Stimulated activated naive B cell treated with anti-CD40 and anti-IgM and Interleukin-4, amounts not matched to agents 10 μg/mL and 1 μg/mL and 100 μg/mL, for 72 hours (primary cell): ENCODE measurements at regions not wholly inside any gene's neighbourhood (a gene's known extent, or its start where the extent isn't known, plus 50 kb on each side); places are given as distances from the start of the nearest gene placed in this dataset.
"Not testable (repeated sequence)": the region's sequence is repeated elsewhere in the genome, so short reads cannot be mapped to it uniquely, and the experiment has no call there.

Experiments used
- ATAC-seq, 2 donors: fragments of 150-1000 bp; cut with Tn5 transposase; replicated peaks; 2 replicates each; pipeline ENCODE4 v1.10.0; 2021; ENCODE audit warnings: moderate library complexity in 1 of 2
- DNase-seq: peaks from one replicate; pipeline ENCODE4 v3.0.0; 2021
- H3K27ac Mint-ChIP-seq: one replicate; pipeline ENCODE4 v1.8.0; 2022; ENCODE audit warnings: mild to moderate bottlenecking, mixed read lengths
- H3K27me3 Mint-ChIP-seq, 2 donors: one replicate each; pipeline ENCODE4 v1.8.0; 2022; ENCODE audit warnings: mixed read lengths in 2 of 2
- H3K36me3 Mint-ChIP-seq, 2 donors: one replicate each; pipeline ENCODE4 v1.8.0; 2022; ENCODE audit warnings: mixed read lengths in 2 of 2, mild to moderate bottlenecking in 1 of 2
- H3K4me1 Mint-ChIP-seq, 2 donors: one replicate each; pipeline ENCODE4 v1.8.0; 2022; ENCODE audit warnings: mixed read lengths in 2 of 2, mild to moderate bottlenecking in 1 of 2
- H3K4me3 Mint-ChIP-seq, 2 donors: one replicate each; pipeline ENCODE4 v1.8.0; 2022; ENCODE audit warnings: mild to moderate bottlenecking in 2 of 2, mixed read lengths in 2 of 2, moderate library complexity in 1 of 2
- H3K9me3 Mint-ChIP-seq, 2 donors: one replicate each; pipeline ENCODE4 v1.8.0; 2022; ENCODE audit warnings: mixed read lengths in 2 of 2, mild to moderate bottlenecking in 1 of 2

- no peak overlapping the region for H3K4me3 Mint-ChIP-seq
- H3K4me1 Mint-ChIP-seq: no peaks in the 10 kb centered on the region
- no peak overlapping the region for H3K27ac Mint-ChIP-seq
- DNase-seq: no peak
- ATAC-seq: no peak
- H3K9me3 Mint-ChIP-seq: peaks cover 0 to 2% of the 10 kb centered on the region in 2 donors
- H3K36me3 Mint-ChIP-seq: no peaks in the 10 kb centered on the region
- no peaks in the 10 kb centered on the region for H3K27me3 Mint-ChIP-seq
Observed at GRCh38 chr6:66578362-66578761, 871.3 kb upstream of the EYS start.

DNA sequence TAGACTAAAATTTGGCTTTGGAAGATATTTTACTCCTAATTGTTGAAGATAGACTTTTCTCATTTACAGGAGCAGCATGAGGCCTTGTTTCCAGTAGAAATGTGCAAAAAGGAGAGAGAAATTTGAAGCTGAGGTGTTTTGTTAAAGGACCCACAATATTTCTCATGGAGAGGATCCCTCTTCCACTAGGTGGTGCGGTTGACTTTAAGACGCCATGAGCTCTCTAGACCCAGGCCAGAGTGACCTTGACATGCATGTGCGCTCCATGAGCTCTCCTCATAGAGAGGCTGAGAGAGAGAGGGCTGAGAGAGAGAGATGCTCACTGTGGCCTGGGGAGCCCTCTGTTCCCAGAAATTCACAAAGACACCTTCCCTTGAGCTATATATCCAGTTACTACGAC is 861.2 kb upstream of the EYS start:
- DNase-seq (no peak), ATAC-seq (no peak)
- Mint-ChIP-seq H3K4me3 (no peak overlapping the region), H3K36me3 (no peaks in the 10 kb centered on the region), H3K27me3 (no peaks in the 10 kb centered on the region), H3K27ac (no peak overlapping the region), H3K9me3 (peaks cover 4 to 7% of the 10 kb centered on the region in 2 donors), H3K4me1 (no peaks in the 10 kb centered on the region)

DNA sequence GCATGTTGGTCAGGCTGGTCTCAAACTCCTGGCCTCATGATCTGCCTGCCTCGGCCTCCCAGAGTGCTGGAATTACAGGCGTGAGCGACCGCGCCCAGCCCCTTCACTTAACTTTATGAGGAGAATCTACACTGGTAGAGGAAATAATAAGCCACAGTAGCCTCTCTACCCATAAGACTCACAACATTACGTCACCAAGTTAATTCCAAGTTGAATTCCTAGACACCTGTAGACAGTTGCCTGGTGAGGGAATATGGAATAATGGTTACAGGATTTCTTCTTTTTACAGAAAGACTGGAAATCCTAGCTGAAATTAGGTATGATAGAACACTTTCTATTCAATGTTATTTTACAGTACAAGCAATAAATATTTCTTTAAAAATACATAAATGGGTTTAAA is 854.5 kb upstream of the EYS start:
- Mint-ChIP-seq H3K27ac (no peak overlapping the region), H3K4me3 (no peak overlapping the region), H3K36me3 (no peaks in the 10 kb centered on the region), H3K9me3 (peaks cover 5 to 8% of the 10 kb centered on the region in 2 donors), H3K4me1 (no peaks in the 10 kb centered on the region), H3K27me3 (no peaks in the 10 kb centered on the region)
- DNase-seq (no peak), ATAC-seq (no peak)

GRCh38 chr6:66558189-66558588 is 851.2 kb upstream of the EYS start:
- no peaks in the 10 kb centered on the region for H3K27me3 Mint-ChIP-seq
- no peaks in the 10 kb centered on the region for H3K36me3 Mint-ChIP-seq
- H3K27ac Mint-ChIP-seq: no peak overlapping the region
- H3K4me3 Mint-ChIP-seq: no peak overlapping the region
- ATAC-seq (no peak), DNase-seq (no peak)
- no peaks in the 10 kb centered on the region for H3K4me1 Mint-ChIP-seq
- peaks cover 17 to 18% of the 10 kb centered on the region in 2 donors for H3K9me3 Mint-ChIP-seq

- Mint-ChIP-seq H3K27ac (no peak overlapping the region), H3K36me3 (no peaks in the 10 kb centered on the region), H3K27me3 (no peaks in the 10 kb centered on the region), H3K4me1 (no peaks in the 10 kb centered on the region), H3K9me3 (peaks cover 16 to 17% of the 10 kb centered on the region in 2 donors), H3K4me3 (no peak overlapping the region)
- DNase-seq (no peak), ATAC-seq (no peak)
Observed at GRCh38 chr6:66556936-66557335, 849.9 kb upstream of the EYS start.

DNA sequence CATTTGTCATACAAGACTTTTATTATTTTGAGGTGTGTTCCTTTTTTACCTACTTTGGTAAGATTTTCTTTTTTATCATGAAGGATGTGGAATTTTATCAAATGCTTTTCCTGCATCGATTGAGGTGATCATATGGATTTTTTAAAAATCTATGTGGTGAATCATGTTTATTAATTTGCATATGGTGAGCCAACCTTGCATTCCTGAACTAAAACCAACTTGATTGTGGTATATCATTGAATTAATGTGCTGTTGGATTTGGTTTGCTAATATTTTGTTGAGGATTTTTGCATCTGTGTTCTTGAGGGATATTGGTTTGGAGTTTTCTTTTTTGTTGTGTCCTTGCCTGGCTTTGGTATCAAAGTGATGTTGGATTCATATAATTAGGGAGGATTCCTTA is 848.1 kb upstream of the EYS start:
- DNase-seq (no peak), ATAC-seq (no peak)
- Mint-ChIP-seq H3K4me3 (no peak overlapping the region), H3K27me3 (no peaks in the 10 kb centered on the region), H3K36me3 (no peaks in the 10 kb centered on the region), H3K9me3 (peaks cover 17 to 18% of the 10 kb centered on the region in 2 donors), H3K4me1 (no peaks in the 10 kb centered on the region), H3K27ac (no peak overlapping the region)

DNA sequence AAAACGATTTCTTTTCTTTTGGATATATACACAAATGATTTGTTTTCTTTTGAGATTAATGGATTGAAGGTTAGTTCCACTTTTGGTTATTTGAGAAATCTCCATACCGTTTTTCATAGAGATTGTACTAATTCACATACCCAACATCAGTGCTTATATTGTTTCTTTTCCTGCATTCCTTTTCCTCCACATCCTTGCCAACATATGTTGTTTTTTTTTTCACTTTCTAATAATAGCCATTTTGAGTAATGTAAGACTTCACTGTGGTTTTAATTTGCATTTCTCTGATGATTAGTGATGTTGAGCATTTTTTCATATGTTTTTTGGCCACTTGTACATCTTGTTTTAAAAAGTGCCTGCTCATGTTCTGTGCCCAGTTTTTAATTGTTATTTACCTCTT is 846.4 kb upstream of the EYS start:
- Mint-ChIP-seq H3K4me3 (no peak overlapping the region), H3K9me3 (peaks cover 15 to 18% of the 10 kb centered on the region in 2 donors), H3K27ac (no peak overlapping the region), H3K27me3 (no peaks in the 10 kb centered on the region), H3K36me3 (no peaks in the 10 kb centered on the region), H3K4me1 (no peaks in the 10 kb centered on the region)
- no peak for DNase-seq
- no peak for ATAC-seq

DNA sequence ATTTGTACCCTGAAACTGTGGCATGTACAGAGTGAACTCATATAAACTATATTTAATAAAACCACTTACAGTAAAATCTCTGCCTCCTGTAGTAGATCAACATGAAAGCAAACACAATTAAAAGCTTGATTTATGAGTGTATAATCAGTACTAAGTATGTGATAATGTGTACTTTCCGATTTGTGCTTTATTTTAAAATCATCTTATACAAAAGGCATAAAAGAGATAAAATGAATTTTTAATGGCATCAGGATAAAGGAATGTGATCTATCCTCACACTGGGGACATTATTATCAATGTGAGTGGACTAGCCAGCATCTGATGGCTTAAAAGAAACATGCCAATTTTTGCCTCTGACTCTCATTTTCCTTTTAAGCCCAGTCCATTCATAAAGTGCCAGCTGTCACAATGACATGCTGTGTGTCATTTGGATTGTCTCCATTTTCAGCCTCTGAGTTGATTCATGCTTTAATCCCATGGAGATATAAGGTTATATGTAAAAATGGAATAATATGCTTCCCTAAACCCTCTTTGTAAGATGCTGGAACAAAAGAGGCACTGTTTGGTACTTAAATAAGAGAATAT is 831.6 kb upstream of the EYS start:
- Mint-ChIP-seq H3K36me3 (no peaks in the 10 kb centered on the region), H3K4me3 (no peak overlapping the region), H3K9me3 (peaks cover 0 to under 1% of the 10 kb centered on the region in 2 donors), H3K4me1 (no peaks in the 10 kb centered on the region), H3K27me3 (no peaks in the 10 kb centered on the region), H3K27ac (no peak overlapping the region)
- ATAC-seq: no peak
- DNase-seq: no peak

DNA sequence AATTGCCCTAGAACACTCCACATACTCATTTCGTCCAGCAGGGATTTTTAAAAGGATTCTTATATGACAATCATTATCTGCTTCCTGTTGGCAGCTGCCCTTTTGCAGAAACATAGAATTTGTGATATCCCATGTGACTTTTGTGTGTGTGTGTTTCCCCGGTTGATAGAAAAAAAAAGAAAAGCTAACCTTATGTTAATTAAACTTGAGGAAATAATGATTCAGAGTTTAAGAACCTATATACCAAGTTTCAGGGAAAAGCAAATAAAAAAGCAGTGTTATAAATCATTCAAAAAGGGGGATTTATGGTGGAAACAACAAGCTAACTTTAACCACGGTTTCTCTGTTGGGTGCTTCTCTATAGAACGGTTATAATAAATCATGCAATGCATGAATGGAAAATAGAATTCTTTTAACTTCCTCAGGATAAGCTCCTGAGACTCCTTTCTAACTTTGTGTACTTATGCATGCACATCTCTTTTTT is 826.9 kb upstream of the EYS start:
- H3K4me3 Mint-ChIP-seq: no peak overlapping the region
- H3K27me3 Mint-ChIP-seq: no peaks in the 10 kb centered on the region
- no peaks in the 10 kb centered on the region for H3K36me3 Mint-ChIP-seq
- no peaks in the 10 kb centered on the region for H3K4me1 Mint-ChIP-seq
- no peak for DNase-seq
- ATAC-seq: no peak
- H3K9me3 Mint-ChIP-seq: no peaks in the 10 kb centered on the region
- H3K27ac Mint-ChIP-seq: no peak overlapping the region

GRCh38 chr6:66526061-66526460 is 819.0 kb upstream of the EYS start:
- H3K9me3 Mint-ChIP-seq: peaks cover 0 to 3% of the 10 kb centered on the region in 2 donors
- H3K4me3 Mint-ChIP-seq: no peak overlapping the region
- DNase-seq (no peak), ATAC-seq (no peak)
- no peaks in the 10 kb centered on the region for H3K36me3 Mint-ChIP-seq
- H3K27me3 Mint-ChIP-seq: no peaks in the 10 kb centered on the region
- H3K4me1 Mint-ChIP-seq: no peaks in the 10 kb centered on the region
- H3K27ac Mint-ChIP-seq: no peak overlapping the region

- Mint-ChIP-seq H3K9me3 (peaks cover 0 to 3% of the 10 kb centered on the region in 2 donors), H3K27ac (no peak overlapping the region)
- ATAC-seq: no peak
Observed at GRCh38 chr6:66522864-66523263, 815.8 kb upstream of the EYS start.

DNA sequence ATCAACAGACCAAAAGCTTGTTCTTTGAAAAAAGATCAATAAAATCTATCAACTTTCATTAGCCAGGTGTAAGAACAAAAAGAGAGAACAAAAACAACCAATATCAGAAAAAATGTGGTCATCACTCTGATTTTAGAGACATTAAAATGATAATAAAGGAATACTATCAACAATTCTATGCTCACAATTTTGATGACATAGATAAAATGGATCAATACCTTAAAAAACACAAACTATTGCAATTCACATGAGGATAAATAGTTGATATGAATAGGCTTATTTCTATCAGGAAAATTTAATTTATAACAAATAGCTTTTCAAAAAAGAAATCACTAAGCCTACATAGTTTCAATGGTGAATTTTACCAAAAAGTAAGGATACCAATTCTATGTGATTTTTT is 809.4 kb upstream of the EYS start:
- ATAC-seq (no peak), DNase-seq (no peak)
- no peaks in the 10 kb centered on the region for H3K36me3 Mint-ChIP-seq
- H3K9me3 Mint-ChIP-seq: peaks cover 3 to 4% of the 10 kb centered on the region in 2 donors
- H3K27ac Mint-ChIP-seq: no peak overlapping the region
- no peaks in the 10 kb centered on the region for H3K4me1 Mint-ChIP-seq
- no peaks in the 10 kb centered on the region for H3K27me3 Mint-ChIP-seq
- H3K4me3 Mint-ChIP-seq: no peak overlapping the region

More at GRCh38 chr6:66522864-66523263, 815.8 kb upstream of the EYS start:
- H3K4me3 Mint-ChIP-seq: no peak overlapping the region
- DNase-seq: no peak
- H3K36me3 Mint-ChIP-seq: no peaks in the 10 kb centered on the region
- H3K4me1 Mint-ChIP-seq: no peaks in the 10 kb centered on the region
- no peaks in the 10 kb centered on the region for H3K27me3 Mint-ChIP-seq

DNA sequence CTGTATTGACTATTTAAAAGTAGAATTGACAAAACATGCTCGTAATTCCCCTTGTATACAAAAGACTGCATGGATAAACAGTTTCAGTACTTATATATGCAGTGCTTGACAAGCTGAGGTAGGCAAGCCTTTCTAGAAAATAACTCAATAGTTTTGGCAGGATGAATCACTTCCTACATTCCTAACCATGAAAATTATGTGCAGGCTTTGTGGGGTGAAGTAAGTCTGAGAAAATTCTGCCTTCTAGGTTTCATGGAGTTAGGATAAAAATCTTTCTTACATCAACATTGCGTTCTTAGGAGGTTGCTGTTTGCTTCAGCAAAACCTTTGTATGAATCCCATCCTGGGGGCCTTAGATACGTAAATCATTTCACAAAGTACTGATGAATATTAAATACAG is 801.4 kb upstream of the EYS start:
- Mint-ChIP-seq H3K4me1 (no peaks in the 10 kb centered on the region), H3K27me3 (no peaks in the 10 kb centered on the region), H3K27ac (no peak overlapping the region), H3K9me3 (peaks cover 4 to 6% of the 10 kb centered on the region in 2 donors), H3K36me3 (no peaks in the 10 kb centered on the region), H3K4me3 (no peak overlapping the region)
- DNase-seq (no peak), ATAC-seq (no peak)

DNA sequence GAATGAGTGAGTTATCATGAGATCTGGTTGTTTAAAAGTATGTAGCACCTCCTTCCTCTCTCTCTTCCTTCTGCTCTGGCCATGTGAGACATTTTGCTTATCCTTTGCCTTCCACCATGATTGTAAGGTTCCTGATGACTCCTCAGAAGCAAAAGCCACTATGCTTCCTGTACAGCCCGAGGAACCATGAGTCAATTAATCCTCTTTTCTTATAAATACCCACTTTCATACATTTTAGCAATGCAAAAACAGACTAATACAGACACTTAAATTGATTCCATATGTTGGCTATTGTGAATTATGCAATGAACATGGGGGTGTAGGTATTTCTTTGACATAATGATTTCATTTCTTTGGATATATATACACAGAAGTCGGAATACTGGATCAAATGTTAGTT is 792.8 kb upstream of the EYS start:
- H3K9me3 Mint-ChIP-seq: peaks cover 4 to 5% of the 10 kb centered on the region in 2 donors
- no peaks in the 10 kb centered on the region for H3K36me3 Mint-ChIP-seq
- ATAC-seq: no peak
- H3K4me1 Mint-ChIP-seq: no peaks in the 10 kb centered on the region
- no peak for DNase-seq
- no peak overlapping the region for H3K27ac Mint-ChIP-seq
- H3K4me3 Mint-ChIP-seq: no peak overlapping the region
- H3K27me3 Mint-ChIP-seq: no peaks in the 10 kb centered on the region

DNA sequence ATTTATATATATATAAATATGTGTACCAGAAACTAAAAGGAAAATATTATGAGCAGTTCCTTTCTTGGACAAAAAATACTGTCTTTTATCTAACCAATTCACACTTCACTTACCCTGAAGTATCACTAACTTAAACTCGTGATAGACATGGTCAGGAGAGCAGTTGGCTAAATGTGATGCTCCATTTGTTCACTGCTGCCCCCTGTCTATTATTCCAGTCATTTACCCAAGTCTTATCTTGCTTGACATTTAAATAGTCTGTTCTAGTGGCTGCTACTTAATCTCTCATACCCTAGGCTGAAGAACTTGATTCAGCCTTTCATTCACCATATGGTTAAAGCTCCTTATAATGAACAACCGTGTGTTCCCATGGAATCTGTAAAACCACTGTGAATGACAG is 789.6 kb upstream of the EYS start:
- H3K4me1 Mint-ChIP-seq: no peaks in the 10 kb centered on the region
- no peak overlapping the region for H3K4me3 Mint-ChIP-seq
- DNase-seq (no peak), ATAC-seq (no peak)
- no peaks in the 10 kb centered on the region for H3K36me3 Mint-ChIP-seq
- H3K9me3 Mint-ChIP-seq: peaks cover 0 to 7% of the 10 kb centered on the region in 2 donors
- H3K27me3 Mint-ChIP-seq: no peaks in the 10 kb centered on the region
- no peak overlapping the region for H3K27ac Mint-ChIP-seq

GRCh38 chr6:66494643-66495042 is 787.6 kb upstream of the EYS start:
- H3K27ac Mint-ChIP-seq, H3K27me3 Mint-ChIP-seq, ATAC-seq, H3K9me3 Mint-ChIP-seq, H3K36me3 Mint-ChIP-seq, DNase-seq, H3K4me3 Mint-ChIP-seq, H3K4me1 Mint-ChIP-seq: not testable (repeated sequence)
